CD4-positive, alpha-beta T cell treated with Interleukin-12 subunit alpha and Interleukin-12 subunit beta, for 1 hour (primary cell): ENCODE measurements at regions not wholly inside any gene's neighbourhood (a gene's known extent, or its start where the extent isn't known, plus 50 kb on each side); places are given as distances from the start of the nearest gene placed in this dataset.

Source experiments
- DNase-seq: peaks from one replicate; pipeline ENCODE4 v3.0.0-alpha.2; 2020

DNA sequence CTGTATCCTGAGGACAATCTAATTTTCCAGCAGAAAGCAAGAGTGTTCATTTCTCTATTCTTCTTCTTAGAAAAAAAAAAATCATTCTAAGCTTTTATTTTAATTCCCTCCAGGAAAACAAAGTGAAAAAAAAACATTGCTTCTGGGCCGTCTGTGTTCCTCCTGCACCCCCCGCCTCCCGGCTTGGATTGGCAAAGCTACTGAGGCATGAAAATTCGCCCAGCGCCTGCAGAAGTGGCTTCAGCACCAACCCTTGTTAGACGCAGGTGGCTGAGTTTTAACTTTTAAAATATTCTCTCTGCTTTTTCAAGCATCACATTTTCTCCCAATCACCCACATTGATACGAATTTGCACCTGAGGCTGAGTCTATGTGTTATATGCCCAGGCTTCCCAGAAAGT lies 401.6 kb downstream of the BRD1 start:
- no peak for DNase-seq

DNA sequence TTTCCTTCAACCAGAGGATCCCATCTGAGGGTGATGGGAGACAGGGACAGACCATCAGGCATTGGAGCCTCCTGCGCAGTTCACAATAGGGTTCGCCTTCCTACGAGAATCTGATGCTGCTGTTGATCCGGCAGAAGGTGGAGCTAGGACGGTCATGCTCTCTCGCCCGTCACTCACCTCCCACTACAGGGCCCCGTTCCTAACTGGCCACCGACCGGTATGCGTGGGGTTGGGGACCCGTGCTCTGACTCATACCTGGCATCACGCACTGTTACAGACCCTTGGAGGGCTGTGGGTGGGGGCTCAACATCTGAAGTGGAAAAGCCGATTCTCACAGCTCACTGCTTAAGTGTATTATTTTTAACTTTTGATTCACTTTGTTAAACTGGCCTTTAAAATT lies 402.3 kb downstream of the BRD1 start:
- no peak for DNase-seq

DNA sequence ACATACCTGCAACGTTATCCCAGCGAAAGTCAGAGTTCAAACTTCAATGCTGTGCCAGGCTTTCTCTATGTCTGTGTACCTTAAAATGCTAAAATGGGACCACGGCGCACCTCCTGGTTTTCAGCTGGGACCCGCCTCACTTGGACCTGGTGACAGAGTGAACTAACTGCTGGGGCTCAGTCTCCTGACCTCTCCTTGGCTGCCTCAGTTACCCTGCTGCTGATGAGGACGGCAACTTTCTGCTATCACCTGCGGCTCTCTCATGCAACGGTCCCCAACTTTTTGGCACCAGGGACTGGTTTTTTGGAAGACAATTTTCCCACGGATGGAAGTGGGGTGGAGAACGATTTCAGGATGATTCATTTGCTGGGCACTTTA lies 402.8 kb downstream of the BRD1 start:
- no peak for DNase-seq

DNA sequence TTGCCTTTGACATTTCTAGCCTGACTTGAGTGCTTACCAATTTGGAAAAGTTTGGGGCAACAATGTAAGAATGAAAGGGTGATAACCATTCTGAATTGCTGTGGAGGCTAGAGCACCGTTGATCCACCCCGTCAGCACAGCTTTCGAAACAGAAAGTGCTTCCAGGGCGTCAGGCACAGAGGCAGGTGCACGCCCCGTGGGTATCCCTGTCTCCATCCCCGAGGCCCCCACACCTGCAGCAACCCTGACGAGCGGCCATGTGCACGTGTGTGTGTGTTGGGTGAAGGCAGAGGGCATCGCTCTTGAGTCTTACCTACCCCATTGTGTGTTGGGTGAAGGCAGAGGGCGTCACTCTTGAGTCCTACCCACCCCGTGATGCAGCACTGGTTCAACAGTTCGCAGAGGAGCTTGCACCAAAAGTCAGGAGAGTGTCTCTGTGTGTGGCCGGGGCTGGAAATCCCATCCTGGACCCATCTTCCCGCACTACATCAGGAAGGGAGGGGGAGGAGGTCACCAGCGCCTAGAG lies 404.5 kb downstream of the BRD1 start:
- no peak for DNase-seq

DNA sequence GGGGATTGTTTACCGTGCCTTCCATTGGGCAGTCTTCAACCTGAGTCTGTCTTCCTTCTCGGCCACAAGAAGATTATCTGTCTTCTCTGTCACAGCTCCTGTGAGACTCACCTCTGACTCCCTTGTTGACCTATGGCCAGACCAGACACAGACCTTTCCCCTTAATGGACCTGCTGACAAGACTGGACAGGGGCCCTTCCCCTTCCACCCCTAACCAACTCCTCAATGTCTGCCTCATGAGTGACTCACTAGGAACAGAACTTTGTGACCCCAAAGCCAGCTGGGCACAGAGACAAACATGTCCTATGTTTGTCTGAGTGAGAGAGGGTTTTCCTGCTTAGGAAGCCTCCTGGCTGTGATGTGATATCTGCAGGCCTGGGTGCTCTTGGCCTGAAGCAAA lies 405.0 kb downstream of the BRD1 start:
- no peak for DNase-seq

DNA sequence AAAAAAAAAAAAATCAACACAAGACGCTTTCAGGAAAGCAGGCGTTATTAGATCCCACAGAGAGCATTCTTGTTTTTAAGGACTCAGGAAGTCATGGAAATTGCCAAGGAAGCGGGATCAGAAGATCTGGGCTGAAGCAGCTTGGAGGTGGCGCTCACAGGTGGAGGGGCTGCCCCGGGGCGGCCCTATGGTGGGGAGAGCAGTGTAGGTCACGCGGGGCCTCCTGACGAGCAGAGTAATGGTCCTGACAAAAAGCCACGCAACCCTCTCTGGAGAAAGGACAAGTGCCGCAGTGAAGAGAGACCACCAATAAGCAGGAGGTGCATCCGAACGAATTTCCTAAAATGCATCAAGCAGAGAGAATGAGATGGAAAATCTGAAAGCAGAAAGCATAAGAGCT lies 407.0 kb downstream of the BRD1 start:
- no peak for DNase-seq

DNA sequence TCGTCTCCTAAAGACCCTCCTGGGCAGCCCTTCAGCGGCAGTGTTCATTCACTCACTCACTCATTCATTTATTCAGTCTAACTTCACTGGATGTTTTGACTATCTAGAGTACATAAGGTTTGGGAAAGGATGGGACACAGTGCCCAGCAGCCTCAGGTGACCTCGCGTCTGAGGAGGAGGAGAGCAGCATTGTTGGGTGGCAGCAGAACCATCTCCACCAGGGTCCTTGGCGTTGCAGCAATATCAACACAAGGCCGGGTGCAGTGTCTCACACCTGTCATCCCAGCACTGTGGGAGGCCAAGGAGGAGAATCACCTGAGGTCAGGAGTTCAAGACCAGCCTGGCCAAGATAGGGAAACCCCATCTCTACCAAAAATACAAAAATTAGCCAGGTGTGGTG lies 408.0 kb downstream of the BRD1 start:
- no peak for DNase-seq

DNA sequence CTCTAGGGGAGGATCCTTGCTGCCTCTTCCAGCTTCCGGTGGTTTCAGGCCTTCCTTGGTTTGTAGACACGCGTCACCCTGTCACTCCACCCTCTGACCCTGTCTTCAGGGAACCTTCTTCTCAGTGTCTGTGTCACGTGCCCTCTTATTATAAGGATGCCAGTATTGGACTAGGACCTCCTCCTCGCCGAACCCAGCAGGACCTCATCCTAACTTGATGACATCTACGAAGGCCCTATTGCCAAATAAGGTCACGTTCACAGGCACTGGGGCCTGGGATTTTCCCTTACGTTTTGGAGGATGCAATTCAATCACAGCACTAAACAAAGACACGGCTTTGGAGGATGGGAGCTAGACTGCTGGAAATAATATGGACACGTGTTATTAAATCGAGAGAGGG lies 408.7 kb downstream of the BRD1 start:
- no peak for DNase-seq

DNA sequence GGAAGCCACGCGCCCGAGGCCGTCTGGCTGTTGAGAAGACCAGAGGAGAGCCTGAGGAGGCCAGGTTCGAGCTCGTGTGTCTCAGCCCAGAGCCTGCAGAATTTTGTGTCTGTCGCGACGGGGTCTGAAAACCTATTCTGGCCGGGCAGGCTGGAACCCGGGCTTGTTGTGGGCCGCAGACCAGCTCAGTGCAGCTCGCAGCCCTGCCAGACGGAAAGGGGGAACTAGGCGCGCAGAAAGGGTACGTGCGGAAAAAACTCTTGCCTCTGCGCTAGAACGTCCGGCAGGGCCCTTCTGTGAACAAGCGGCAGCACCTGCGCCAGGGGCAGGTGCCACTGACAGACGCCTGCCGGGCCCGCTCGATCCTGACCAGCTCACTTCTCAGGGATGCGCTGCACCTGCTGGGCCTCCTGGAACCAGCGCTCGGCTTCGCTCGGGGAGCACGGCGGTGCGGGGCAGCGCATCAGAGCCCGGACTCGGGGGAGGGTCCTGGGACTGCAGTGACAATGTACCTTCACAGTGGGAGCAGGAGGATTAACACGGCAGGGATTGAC lies 409.3 kb downstream of the BRD1 start:
- no peak for DNase-seq

DNA sequence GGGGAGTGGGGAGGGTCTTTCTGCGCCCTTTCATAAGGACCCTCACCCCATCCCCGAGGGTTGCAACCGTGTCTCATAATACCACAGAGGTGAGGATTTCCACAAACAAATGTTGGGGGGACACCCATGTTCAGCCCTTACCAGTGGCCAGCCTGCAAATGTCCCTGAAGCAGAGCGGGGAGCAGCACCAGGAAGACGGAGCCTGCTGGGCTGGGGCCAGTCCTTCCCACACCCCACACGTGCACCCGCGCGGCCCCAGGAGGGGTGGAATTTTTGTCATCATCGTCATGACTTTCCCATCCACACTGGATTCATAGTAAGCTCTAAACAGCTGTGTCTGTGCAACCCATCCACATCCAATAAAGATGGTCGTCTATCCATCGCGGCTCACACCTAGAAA lies 409.8 kb downstream of the BRD1 start:
- no peak for DNase-seq

DNA sequence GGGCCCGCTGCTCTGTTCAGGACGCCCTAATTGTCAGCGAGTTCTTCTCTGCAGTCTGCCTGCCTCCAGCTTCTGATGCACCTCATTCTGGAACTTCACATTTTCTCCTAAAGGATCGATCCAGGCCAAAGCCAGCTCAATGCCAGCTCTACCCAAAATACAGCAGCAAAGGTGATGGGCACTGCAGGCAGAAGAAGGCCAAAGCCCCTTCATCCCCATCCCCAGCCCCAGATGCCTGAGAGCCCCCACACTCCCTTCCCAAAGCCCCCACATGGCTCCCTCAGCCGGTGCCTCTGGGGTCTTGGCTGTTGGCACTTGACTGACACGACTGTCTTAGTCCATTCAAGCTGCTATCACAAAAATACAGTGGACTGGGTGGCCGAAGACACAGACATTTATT lies 410.3 kb downstream of the BRD1 start:
- no peak for DNase-seq

DNA sequence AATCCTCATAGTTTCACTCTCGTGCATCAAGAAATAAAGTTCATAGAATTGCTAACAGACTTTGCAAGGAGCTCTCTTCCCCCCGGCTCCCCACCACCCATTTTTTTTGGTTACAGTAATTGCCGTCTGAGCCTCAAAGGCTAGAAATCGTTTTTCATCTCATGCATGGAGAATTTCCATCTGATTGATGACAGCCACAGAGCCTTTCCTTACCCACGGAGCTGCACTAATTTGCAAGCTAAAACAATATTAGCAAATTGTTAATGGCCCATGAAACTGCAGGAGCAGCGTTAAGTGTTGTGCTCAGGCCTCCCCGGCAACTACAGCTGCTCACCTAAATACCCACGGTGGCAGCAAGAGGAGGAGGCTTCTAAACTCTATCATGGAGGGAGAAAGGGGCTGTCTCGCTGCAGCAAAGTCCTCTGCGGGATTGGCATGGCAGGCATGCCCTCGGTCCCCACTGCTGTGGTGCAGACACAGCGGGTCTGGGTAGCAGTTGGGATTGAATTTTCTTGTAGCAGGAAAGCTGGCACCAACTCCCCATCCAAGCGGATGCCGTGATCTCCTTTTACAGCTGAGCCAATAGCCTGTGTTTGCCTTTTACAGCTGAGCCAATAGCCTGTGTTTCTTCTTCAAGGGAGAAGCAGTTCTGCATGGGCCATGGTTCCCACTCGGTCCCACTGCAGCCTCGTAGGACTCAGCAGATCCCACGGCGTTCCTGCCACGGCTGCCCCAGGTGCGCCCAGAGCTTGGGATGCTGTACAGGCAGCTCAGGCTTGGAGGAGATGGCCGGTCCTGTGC lies 412.3 kb downstream of the BRD1 start:
- DNase-seq: no peak

DNA sequence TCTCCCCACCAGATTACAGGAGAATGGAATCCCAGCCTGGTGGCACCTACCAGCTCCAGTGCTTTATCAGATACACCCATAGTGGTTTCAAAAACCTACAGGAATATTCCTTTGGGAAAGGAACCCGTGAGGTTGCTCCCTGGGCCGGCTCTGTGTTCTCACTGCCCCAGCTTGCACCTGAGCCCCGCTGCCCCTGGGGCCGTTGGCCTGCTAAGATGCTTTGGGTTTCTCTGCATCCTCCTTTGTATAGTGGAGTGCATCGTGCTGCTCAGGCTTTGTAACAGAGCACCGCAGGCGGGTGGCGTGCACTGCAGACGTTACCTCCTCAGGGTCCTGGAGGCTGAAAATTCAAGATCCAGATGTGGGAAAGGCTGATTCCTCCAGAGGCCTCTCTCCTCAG lies 414.1 kb downstream of the BRD1 start:
- no peak for DNase-seq

DNA sequence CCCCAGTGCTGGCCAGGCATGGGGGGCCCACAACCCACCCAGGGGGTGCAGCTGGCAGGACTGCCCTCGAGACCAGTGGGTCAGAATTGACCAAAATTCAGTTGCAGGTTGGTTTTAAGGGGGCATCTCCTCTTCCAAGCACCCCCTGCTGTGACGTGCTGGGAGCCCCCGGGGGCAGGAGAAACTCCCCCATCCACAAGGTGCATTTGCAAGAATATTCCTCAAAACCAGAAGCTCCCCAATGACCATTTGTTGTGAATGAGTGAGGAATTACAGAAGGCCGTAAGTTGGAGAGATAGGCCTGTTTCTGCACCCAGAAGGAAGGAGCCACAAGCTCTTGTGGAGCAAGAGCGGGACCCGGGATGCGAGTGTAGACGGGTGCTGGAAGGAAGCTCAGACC lies 414.5 kb downstream of the BRD1 start:
- no peak for DNase-seq

DNA sequence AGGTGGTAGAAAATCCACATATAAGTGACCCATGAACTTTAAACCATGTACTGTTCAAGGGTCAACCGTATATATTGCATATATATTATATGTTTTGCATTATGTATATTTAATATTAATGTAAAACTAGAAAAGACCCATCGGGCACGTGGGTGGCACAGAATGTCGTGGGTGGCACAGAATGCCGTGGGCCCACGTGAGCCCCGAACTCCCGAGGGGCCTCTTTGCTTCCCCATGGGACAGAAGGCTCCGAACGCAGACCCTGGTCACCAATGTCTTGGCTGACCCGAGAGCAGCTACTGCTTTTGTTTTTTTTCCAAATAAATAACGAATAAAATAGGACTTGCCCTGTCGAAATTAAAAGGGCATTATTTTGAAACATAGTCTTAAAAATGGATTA lies 415.4 kb downstream of the BRD1 start:
- DNase-seq: no peak

DNA sequence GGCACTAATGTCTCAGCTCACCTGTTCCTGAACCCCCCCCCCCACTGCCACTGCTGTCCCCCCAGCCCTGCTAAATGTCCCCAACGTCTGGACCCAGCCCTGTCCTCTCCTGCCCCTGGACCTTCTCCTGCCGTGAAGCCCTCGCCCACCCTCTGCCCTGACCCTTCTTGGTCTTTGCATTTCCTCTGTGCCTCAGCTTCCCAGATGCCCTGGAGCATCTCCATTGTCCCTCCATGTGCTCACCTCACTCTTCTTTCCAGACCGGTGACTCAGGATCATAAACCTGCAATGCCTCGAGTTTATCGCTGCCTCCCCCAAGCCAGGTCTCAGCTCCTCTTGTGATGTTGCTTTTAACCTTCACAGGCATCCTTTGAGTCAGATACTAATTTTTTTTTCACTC lies 416.4 kb downstream of the BRD1 start:
- no peak for DNase-seq

DNA sequence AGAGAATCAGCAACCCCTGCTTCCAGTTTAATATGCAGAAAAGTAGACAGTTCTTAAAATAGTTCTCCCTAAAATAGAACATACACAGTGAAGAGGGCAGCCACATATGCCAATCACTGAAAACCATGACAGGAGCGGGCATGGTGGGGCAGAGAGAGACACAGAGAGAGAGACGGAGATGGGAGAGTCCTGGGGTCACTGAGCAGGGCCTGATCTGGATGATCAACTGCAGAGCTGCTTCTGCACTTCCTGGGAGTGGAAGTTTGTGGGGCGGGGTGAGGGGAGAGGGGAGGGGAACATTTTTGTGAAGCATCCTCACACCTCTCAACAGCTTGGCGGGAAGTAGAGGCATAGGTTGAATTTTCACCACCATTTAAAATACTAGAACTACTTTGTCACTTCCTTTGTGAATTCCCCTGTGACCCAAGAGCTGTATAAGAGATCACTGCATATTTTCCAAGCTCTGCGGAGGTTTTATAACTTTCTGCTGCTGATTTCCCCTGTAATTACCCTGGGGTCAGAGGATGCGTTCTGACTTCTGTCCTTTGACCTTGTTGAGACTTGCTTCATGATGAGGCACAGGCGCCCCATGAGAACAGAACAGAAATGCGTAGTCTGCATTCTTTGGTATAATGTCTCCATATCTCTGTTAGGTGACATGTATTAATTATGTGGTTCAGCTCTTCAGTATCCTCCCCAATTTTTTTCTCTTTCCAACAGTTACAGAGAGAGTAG lies 419.4 kb downstream of the BRD1 start:
- DNase-seq: no peak

DNA sequence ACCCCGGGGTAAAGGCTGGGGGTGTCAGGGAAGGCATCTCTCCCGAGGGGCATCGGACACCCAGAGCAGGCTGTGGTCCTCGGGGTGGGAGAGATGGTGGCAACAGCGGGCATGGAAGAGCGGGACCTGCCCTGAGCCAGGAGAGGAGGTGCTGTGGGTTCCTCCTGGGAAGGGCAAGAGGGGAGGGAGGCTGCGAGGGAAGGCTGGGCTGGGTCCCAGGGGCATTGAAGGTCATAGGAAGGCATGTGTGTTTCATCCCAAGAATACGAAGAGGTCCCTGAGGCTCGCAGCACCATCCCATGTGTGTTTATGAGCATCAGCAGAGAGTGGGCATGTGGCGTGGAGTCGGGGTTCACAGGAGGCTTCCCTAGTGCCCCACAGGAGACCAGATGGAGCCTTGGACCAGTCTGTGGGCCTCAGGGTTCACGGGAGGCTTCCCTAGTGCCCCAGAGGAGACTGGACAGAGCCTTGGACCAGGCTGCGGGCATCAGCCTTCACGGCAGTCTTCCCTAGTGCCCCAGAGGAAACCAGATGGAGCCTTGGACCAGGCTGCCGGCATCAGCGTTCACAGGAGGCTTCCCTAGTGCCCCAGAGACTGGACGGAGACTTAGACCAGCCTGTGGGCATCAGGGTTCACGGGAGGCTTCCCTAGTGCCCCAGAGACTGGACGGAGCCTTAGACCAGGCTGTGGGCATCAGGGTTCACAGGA lies 420.6 kb downstream of the BRD1 start:
- no peak for DNase-seq

DNA sequence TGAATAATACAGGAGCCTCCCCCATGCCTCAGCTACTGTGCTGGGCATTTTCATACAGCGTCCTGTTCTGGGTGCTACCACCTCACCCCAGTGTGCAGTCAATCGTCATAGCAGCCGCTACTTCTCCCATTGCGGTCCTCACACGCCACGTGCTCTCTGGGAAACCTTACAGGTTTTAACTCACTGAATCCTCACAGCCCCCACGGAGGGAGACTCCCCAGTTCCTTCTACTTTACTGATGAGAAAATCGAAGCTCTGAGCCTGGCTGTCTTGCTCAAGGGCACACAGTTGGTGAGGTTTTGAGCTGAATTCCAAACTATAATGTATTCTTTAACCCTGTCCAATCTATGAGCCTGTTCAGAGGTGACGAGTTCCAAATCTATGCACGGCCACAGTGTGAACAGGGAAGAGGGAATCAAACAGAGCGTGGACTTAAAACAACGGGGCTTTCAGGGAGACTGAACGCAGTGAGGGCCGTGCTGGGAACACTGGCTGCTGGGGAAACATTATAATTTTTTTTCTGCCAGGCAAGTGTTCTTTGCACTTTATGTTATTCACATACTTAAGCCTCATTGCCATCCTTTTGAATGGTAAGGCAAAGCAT lies 421.5 kb downstream of the BRD1 start:
- DNase-seq: no peak

DNA sequence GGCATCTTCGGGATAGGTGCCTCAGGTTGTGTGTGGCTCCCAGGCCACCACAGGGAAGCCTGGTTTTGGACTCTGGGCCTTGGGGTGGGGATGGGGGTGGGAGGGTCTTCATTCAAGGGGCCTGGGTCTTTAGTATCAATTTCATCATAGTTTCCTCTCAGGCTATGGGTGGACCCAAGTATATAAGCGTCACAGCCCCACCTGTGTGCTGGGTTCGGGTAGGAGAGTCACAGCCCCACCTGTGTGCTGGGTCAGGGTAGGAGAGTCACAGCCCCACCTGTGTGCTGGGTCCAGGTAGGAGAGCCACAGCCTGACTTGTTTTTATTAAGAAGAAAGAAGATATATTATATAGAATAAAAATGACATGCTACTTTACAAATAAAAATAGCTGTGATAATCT lies 422.1 kb downstream of the BRD1 start:
- no peak for DNase-seq

DNA sequence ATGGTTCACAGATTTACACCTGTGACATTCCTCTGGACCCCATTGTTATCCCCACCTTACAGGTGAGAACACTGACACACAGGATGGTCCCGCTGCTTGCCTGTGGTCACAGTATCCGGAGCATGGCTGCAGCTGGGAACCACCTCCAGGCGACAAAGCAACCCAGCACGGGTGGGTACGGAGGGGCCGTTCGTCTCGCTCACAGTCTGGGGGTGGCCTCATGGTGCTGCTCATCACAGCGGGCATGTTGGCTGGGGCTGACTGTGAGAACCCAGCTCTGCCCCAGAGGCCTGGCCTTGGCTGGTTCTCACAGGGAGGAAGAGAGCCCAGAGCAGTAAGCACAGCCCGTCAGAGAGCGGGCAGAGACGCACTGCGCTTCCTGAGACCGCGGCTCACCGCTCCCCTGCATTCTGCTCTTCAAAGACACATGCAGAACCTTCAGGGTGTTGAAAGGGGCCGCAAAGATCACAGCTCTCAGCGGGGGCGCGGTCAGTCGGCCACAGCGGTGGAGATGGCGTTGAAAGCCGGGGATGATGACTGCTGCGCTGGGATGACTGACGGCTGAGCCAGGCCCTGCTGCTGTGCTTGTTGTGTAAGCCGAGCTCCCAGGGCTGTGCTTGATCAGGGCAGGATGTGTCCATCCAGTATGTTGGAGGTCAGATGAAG lies 423.0 kb downstream of the BRD1 start:
- no peak for DNase-seq

DNA sequence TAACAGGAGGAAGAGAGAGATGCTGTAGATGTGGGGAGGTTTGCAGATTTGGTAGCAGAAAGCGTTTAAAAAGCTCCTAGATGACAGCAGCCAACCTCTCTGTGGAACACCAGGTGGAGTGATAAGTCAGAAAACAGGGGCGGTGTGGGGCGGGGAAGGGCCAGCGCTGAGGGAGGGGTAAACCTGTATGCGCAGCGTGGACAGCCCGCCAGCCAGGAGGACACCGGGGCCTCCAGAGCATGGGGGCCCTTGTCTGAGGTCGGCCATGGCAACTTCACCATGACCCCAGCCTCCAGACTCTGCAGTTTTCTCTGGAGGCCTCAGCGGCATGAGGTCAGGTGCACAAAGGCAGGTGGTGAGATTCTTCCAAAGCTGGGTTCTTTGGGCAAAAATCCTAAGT lies 423.7 kb downstream of the BRD1 start:
- DNase-seq: no peak

DNA sequence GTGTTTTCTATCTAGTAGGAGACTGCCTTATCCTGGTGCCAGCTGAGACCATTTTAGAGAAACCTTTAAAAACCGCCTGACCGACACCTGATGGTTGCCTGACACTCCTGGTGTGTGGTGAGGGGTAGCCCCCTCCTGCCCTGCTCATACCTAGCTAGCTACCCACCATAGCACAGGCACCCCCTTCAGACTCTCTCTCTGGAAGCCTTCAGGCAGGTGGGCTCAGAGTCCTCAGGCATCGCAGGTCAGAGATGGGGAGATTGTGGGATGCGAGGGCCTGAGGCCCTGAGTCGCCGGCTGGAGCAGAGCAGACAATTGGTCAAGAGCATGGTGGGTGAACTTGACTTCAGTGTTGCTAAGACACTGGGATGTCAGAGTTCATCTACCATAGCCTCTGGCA lies 424.6 kb downstream of the BRD1 start:
- no peak for DNase-seq
